HG03469 (cell line): ENCODE measurements at regions not wholly inside any gene's neighbourhood (a gene's known extent, or its start where the extent isn't known, plus 50 kb on each side); places are given as distances from the start of the nearest gene placed in this dataset.
"Not testable (repeated sequence)": the region's sequence is repeated elsewhere in the genome, so short reads cannot be mapped to it uniquely, and the experiment has no call there.

Experiments
- ATAC-seq: cut with Tn5 transposase; IDR thresholded peaks from one replicate; pipeline ENCODE4 v1.9.1; 2021; ENCODE audit warnings: mild to moderate bottlenecking, moderate library complexity, moderate number of reproducible peaks; ENCODE audit not compliant: unreplicated experiment

GRCh38 chr3:21041621-21042020 is 709.4 kb downstream of the ZNF385D start:
- no peak for ATAC-seq

- no peak for ATAC-seq
Measured at GRCh38 chr3:21036888-21037287, 714.1 kb downstream of the ZNF385D start.

GRCh38 chr3:21028412-21028811 is 722.6 kb downstream of the ZNF385D start:
- ATAC-seq, result no peak

- ATAC-seq, result no peak
Measured at GRCh38 chr3:21024563-21024962, 726.4 kb downstream of the ZNF385D start.

GRCh38 chr3:21020681-21021080 is 730.3 kb downstream of the ZNF385D start:
- no peak for ATAC-seq

DNA sequence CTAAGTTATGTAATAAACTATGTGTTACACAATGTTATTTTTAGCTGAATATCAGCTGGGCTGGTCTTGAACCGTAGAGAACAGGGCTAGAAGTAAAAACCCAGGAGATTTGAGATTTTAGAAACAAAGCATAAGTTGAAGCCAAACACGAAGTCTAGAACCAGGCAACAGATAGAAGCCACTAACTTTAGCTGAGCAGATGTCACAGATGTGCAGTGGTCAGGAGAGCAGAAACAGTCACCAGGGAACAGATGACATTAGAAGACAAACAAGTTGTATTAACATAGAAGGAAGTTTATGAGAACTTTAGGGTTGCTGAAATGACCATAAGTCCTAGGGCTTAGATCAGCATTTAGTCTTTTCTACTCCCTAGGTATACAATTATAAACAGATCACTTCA is 731.0 kb downstream of the ZNF385D start:
- ATAC-seq, result no peak

GRCh38 chr3:21017115-21017852 is 733.7 kb downstream of the ZNF385D start:
- no peak for ATAC-seq

- no peak for ATAC-seq
Measured at GRCh38 chr3:21013566-21013965, 737.4 kb downstream of the ZNF385D start.

DNA sequence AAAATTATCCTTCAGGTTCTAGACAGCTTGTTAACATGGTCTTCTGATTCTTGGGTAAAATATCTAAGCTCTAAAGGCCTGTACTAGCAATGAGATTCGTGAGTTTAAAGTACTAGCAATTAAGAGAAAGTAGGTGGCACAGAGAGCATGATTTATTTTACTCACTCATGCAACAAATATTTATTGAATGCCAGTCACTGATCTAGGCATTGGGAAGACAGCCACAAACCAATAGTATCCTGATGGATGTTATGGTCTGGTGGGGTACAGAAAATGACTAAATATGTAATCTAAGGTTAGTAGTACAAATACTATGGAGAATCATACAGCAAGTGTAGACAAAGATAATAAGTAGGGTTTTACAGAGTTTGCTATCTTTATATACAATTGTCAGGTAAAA is 751.3 kb downstream of the ZNF385D start:
- no peak for ATAC-seq

DNA sequence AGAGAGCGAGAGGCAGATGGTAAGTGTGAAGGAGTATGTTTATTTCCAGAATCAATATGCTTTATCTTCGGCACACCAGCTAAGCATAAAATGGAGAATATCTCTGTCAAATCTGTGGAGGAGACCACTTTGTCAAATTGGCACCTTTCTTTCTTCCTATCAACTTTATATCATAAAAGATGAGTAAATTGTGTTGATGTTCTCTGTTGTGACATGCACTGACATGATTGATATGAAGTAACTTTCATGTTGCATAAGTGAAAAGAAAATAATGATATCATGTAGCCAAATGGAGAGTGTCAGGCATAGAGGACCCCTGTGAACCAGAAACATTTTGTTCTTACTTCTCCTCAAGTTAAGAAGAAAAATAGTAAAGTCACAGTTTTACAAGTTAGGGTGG is 753.8 kb downstream of the ZNF385D start:
- no peak for ATAC-seq

DNA sequence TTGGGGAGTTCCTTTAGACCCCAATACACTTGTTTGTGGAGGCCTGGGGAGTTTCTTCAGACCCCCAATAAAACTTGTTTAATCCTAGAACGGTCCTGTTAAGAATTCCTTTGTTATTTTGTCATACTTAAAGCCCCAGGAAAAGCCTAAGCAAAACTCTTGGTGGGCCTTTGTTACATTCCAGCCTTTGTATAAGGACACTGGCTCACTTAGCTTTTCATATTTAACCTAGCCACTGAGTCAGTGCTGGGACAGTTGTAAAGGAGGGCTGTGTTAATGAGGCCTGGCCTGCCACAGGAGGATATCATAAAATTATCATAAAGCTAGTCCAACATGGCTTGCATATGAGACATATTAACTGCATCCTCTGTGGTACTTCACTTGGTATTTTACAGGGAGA is 760.1 kb downstream of the ZNF385D start:
- no peak for ATAC-seq

GRCh38 chr3:20989653-20990052 is 761.4 kb downstream of the ZNF385D start:
- ATAC-seq, result not testable (repeated sequence)

DNA sequence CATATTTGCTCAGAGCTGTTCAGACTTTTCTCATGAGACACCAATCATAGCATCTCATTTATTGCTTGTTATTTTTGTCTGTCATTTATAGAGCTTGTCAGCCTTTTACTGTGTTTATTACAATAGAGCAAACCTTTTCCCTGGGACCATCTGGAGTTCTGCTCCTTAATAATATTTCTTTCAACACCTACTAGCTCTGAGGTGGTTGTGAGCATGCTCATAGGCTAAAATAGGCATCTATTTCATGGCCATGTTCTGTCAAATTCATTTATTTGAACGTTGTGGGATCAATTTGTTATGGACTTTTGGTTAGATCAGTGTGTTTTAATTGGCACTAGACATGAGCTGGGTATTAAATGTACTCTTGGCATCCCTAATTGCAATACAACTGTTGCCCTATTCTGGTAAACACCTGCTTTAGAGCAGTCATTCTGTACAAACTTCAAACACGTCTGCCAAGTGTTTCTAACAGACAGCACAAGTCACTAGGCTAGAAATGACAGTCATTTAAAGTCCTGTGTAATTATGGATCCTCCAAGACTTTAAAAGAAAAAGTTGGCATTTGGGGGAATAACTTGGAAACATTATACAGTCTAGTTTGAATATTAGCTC is 766.3 kb downstream of the ZNF385D start:
- no peak for ATAC-seq

DNA sequence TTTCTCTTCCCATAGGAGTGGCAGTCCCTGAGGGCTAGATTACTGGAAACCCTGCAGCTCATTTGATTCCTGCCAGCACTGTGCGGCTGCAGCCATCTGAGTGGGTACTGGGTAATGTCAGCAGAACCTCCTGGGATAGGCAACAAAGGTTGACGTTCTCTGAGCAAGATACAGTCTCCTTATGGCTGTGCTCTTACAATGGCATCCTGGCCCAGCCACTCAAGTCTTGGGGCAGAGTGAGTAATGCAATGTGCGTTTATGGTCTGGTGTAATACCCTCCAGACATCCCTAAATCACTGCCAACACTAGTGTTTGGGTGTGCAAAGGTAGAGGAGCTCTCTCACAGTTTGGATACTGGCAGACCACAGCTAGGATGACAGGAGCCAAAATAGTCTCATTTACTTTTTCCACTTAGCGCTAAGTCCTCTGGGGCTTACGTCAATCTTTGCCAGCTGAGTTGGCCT is 775.8 kb downstream of the ZNF385D start:
- ATAC-seq, result no peak

GRCh38 chr3:20974396-20974795 is 776.6 kb downstream of the ZNF385D start:
- ATAC-seq, result no peak

- ATAC-seq, result not testable (repeated sequence)
Measured at GRCh38 chr3:20970807-20971206, 780.2 kb downstream of the ZNF385D start.

GRCh38 chr3:20967485-20967884 is 781.5 kb upstream of the SGO1 start:
- not testable (repeated sequence) for ATAC-seq

- ATAC-seq, result no peak
Measured at GRCh38 chr3:20958161-20958560, 772.2 kb upstream of the SGO1 start.

- ATAC-seq, result no peak
Measured at GRCh38 chr3:20945892-20946291, 759.9 kb upstream of the SGO1 start.

DNA sequence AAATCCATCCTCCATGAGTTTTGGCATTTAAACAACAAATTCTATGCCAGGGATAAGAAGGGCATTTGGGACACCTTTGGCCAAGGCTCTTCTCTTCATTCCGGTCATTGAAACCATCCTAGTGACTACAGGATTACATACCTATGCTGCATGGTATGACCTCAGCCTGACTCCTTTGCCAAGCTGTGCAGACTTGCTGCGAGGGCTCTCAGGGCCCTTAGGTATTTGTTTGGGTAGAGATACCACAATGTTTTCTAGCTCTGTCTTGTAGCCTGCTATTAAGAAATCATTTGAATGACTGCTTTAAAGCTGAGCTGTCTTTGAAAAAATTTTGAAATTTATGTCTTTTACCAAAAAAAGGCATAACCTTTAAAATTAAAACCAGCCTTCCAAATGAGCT is 749.8 kb upstream of the SGO1 start:
- no peak for ATAC-seq

DNA sequence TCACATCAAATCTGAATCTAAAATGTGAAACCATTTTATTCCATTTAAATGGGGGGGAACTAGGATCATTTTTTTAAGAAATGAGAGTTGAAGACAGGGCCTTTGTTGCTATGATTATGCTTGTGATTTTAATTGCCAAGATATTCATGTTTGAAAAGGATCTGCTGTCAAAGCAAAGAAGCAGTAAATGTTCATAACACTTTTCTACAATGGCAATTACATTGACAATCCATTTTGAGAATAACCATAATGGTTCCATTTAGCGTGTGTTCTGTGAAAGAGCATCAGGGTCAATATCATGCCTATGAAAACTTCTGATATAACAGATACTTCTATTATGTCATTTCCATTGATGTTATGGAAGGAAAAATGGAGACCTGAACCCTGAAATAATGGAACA is 745.8 kb upstream of the SGO1 start:
- no peak for ATAC-seq

DNA sequence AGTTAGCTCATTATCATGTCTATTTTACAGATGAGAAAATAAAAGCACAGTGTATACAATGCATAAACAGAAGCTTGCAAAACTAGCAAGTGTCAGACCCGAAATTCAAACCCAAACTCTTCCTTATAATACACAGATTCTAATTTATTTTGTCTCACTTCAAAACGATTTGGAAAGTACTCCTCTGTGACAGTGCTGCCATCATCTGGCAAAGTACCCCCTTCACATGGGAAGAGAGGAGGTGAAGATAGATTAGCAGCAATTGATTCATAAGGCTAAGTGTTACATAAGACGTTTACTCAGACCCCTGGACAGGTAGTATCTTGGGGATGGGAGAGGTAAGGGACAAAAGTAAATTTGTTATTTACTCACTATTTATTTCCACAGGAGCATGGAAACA is 744.0 kb upstream of the SGO1 start:
- ATAC-seq, result no peak
